ENCODE measurements at regions not wholly inside any gene's neighbourhood (a gene's known extent, or its start where the extent isn't known, plus 50 kb on each side); places are given as distances from the start of the nearest gene placed in this dataset.

- TF ChIP-seq CTCF (conservative IDR thresholded peaks at IDR 0.05; ENCODE audit: low read length) (no peak), EZH2phosphoT487 (IDR thresholded peaks at IDR 0.05; ENCODE audit: borderline replicate concordance, low read depth, low read length) (no peak)
These were observed 373.6 kb upstream of the NDST3 start for GRCh38 chr4:117660668-117661067.
